H1 (cell line): ENCODE measurements at regions not wholly inside any gene's neighbourhood (a gene's known extent, or its start where the extent isn't known, plus 50 kb on each side); places are given as distances from the start of the nearest gene placed in this dataset.

ENCODE experiments used
- CTCF ChIA-PET: fragments of 300-600 bp; sonication (Branson Sonifier 250); formaldehyde crosslinking; loops from one replicate; lab custom pipeline; 2021; ENCODE audit not compliant: partially characterized antibody; lab: Charles Lee
- POLR2A ChIA-PET: fragments of 300-600 bp; sonication (Branson Sonifier 250); formaldehyde crosslinking; loops from one replicate; lab custom pipeline; 2021; ENCODE audit warnings: inconsistent platforms; ENCODE audit not compliant: partially characterized antibody; lab: Charles Lee
- DNase-seq, 2 experiments: peaks; one replicate each; pipeline versions ENCODE4 v3.0.0 to v3.0.0-alpha.2; 2010 to 2022; ENCODE audit warnings: low spot score in 2 of 2, low read depth in 1 of 2, mixed read lengths in 1 of 2
- FAIRE-seq: peaks from 2 replicates; lab custom pipeline; 2011; peaks lifted over from hg19 to GRCh38; lab: Jason Lieb, UNC
- H2AFZ ChIP-seq: 2 replicates; pipeline ENCODE4 v1.8.1; 2012; ENCODE audit warnings: low read length, inconsistent platforms
- H2AK5ac ChIP-seq: 2 replicates; pipeline ENCODE4 v1.6.1; 2013; ENCODE audit warnings: low read depth, low read length
- H2BK120ac ChIP-seq: replicated peaks from 2 replicates; pipeline ENCODE3; 2013; ENCODE audit warnings: low read depth, low read length, inconsistent platforms
- H2BK12ac ChIP-seq: 2 replicates; pipeline ENCODE4 v1.6.1; 2013; ENCODE audit warnings: low read depth, low read length
- H2BK15ac ChIP-seq: 2 replicates; pipeline ENCODE4 v1.6.1; 2013; ENCODE audit warnings: low read length
- H2BK20ac ChIP-seq: 2 replicates; pipeline ENCODE4 v1.6.1; 2013; ENCODE audit warnings: low read length
- H2BK5ac ChIP-seq: 2 replicates; pipeline ENCODE4 v1.6.1; 2013; ENCODE audit warnings: low read depth, low read length
- H3K14ac ChIP-seq: 2 replicates; pipeline ENCODE4 v1.6.1; 2013; ENCODE audit warnings: inconsistent platforms; ENCODE audit not compliant: insufficient read length
- H3K18ac ChIP-seq: 2 replicates; pipeline ENCODE4 v1.6.1; 2013; ENCODE audit warnings: low read length; ENCODE audit errors: extremely low read depth
- H3K23ac ChIP-seq: 2 replicates; pipeline ENCODE4 v1.6.1; 2013; ENCODE audit warnings: inconsistent platforms; ENCODE audit not compliant: insufficient read length
- H3K23me2 ChIP-seq: 2 replicates; pipeline ENCODE4 v1.6.1; 2013; ENCODE audit warnings: low read depth, low read length
- H3K27ac ChIP-seq: 2 replicates; pipeline ENCODE4 v1.6.1; 2011; ENCODE audit warnings: low read depth, low read length, inconsistent platforms
- H3K27me3 ChIP-seq, 4 experiments: replicated peaks in 1 of 4; 1 replicate in 1 of 4; 2 replicates in 3 of 4; pipeline versions ENCODE4 v1.6.1 to v1.8.1; 2011 to 2013; ENCODE audit warnings: low read length in 3 of 4, mild to moderate bottlenecking in 3 of 4, inconsistent platforms in 2 of 4, mixed read lengths in 2 of 4, moderate library complexity in 1 of 4; ENCODE audit not compliant: control insufficient read depth in 3 of 4, insufficient read depth in 3 of 4; ENCODE audit errors: extremely low read depth in 1 of 4
- H3K36me3 ChIP-seq, 4 experiments: 2 replicates each; pipeline versions ENCODE4 v1.6.1 to v1.8.1; 2011 to 2013; ENCODE audit warnings: mild to moderate bottlenecking in 4 of 4, low read length in 3 of 4, moderate library complexity in 2 of 4, control low read depth in 1 of 4, inconsistent platforms in 1 of 4; ENCODE audit not compliant: insufficient read depth in 4 of 4, control insufficient read depth in 2 of 4
- H3K4ac ChIP-seq: replicated peaks from 2 replicates; pipeline ENCODE3; 2013; ENCODE audit warnings: low read length, low read depth, mixed read lengths, inconsistent platforms; ENCODE audit not compliant: insufficient read length
- H3K4me1 ChIP-seq, 4 experiments: replicated peaks in 1 of 4; 1 replicate in 1 of 4; 2 replicates in 3 of 4; pipeline versions ENCODE4 v1.6.1 to v1.8.1; 2011 to 2013; ENCODE audit warnings: low read length in 3 of 4, inconsistent platforms in 2 of 4, mixed read lengths in 1 of 4; ENCODE audit not compliant: insufficient read depth in 4 of 4, control insufficient read depth in 3 of 4
- H3K4me2 ChIP-seq, 2 experiments: 2 replicates each; pipeline versions ENCODE4 v1.6.1 to v1.8.1; 2011 to 2013; ENCODE audit warnings: low read depth in 2 of 2, low read length in 2 of 2, control low read depth in 1 of 2, inconsistent platforms in 1 of 2, mild to moderate bottlenecking in 1 of 2; ENCODE audit not compliant: insufficient read depth in 1 of 2
- H3K4me3 ChIP-seq, 4 experiments: fragments of 200-600, 300-600 bp in 1 of 4; sonication (generic), shearing (Covaris generic), sonication (Bioruptor Twin) in 1 of 4; 2 replicates each; pipeline versions ENCODE4 v1.5.1 to v1.8.1; 2011 to 2016; ENCODE audit warnings: low read length in 4 of 4, low read depth in 3 of 4, control low read depth in 2 of 4, inconsistent platforms in 2 of 4, mild to moderate bottlenecking in 2 of 4, mixed read lengths in 1 of 4, moderate library complexity in 1 of 4; ENCODE audit not compliant: insufficient read depth in 2 of 4; ENCODE audit errors: extremely low read depth in 1 of 4
- H3K56ac ChIP-seq: replicated peaks from 2 replicates; pipeline ENCODE3; 2013; ENCODE audit warnings: low read depth, mild to moderate bottlenecking, mixed read lengths, low read length, inconsistent platforms; ENCODE audit not compliant: insufficient read length
- H3K79me1 ChIP-seq: 2 replicates; pipeline ENCODE4 v1.6.1; 2013; ENCODE audit warnings: low read depth, low read length, control low read depth
- H3K79me2 ChIP-seq, 2 experiments: 2 replicates each; pipeline versions ENCODE4 v1.6.1 to v1.8.1; 2012 to 2013; ENCODE audit warnings: low read length in 2 of 2, mild to moderate bottlenecking in 2 of 2, inconsistent platforms in 1 of 2; ENCODE audit not compliant: insufficient read depth in 2 of 2, control insufficient read depth in 1 of 2
- H3K9ac ChIP-seq, 4 experiments: replicated peaks in 1 of 4; 1 replicate in 1 of 4; 2 replicates in 3 of 4; pipeline versions ENCODE4 v1.6.1 to v1.8.1; 2011 to 2013; ENCODE audit warnings: low read depth in 3 of 4, low read length in 3 of 4, control low read depth in 2 of 4, mild to moderate bottlenecking in 2 of 4, moderate library complexity in 2 of 4, inconsistent platforms in 1 of 4; ENCODE audit errors: extremely low read depth in 1 of 4
- H3K9me3 ChIP-seq, 2 experiments: 2 replicates each; pipeline versions ENCODE4 v1.6.1 to v1.8.1; 2012 to 2013; ENCODE audit warnings: mild to moderate bottlenecking in 2 of 2, moderate library complexity in 2 of 2, control low read depth in 1 of 2, inconsistent platforms in 1 of 2, low read depth in 1 of 2, low read length in 1 of 2, mixed read lengths in 1 of 2; ENCODE audit not compliant: insufficient read depth in 2 of 2
- H4K20me1 ChIP-seq, 2 experiments: replicated peaks in 1 of 2; 2 replicates each; pipeline versions ENCODE3 to v1.8.1; 2011 to 2013; ENCODE audit warnings: inconsistent platforms in 2 of 2, low read length in 2 of 2, mild to moderate bottlenecking in 1 of 2; ENCODE audit not compliant: insufficient read depth in 2 of 2, control insufficient read depth in 1 of 2
- H4K5ac ChIP-seq: 2 replicates; pipeline ENCODE4 v1.6.1; 2013; ENCODE audit warnings: low read length, low read depth, mixed read lengths, inconsistent platforms; ENCODE audit not compliant: insufficient read length
- H4K8ac ChIP-seq: 2 replicates; pipeline ENCODE4 v1.8.0; 2013; ENCODE audit warnings: mild to moderate bottlenecking, moderate library complexity, low read length, inconsistent platforms; ENCODE audit not compliant: insufficient read depth; ENCODE audit errors: extremely low read depth
- H4K91ac ChIP-seq: replicated peaks from 2 replicates; pipeline ENCODE3; 2013; ENCODE audit warnings: low read length, mixed read lengths, inconsistent platforms; ENCODE audit not compliant: insufficient read length
- ASH2L ChIP-seq: fragments of 200-600, 300-600 bp; sonication (generic); IDR thresholded peaks from one replicate; pipeline ENCODE4 v1.7.1; 2017; ENCODE audit warnings: low read length
- CBX8 ChIP-seq: fragments of 300-800, 300-1000 bp; sonication (generic); IDR thresholded peaks from 2 replicates; pipeline ENCODE4 v1.7.1; 2016; ENCODE audit warnings: low read depth, low read length, borderline replicate concordance
- CTBP2 ChIP-seq: IDR thresholded peaks from 2 replicates; pipeline ENCODE4 v1.7.0; 2011; ENCODE audit warnings: borderline replicate concordance, mild to moderate bottlenecking, moderate library complexity, mixed read lengths, low read length; ENCODE audit not compliant: insufficient read depth, insufficient read length
- EGR1 ChIP-seq: IDR thresholded peaks from 2 replicates; pipeline ENCODE4 v1.6.1; 2011; ENCODE audit warnings: low read depth, low read length, borderline replicate concordance
- KDM5A ChIP-seq: fragments of 200-600 bp; IDR thresholded peaks from 2 replicates; pipeline ENCODE4 v1.7.1; 2012; ENCODE audit warnings: mild to moderate bottlenecking, low read length, inconsistent platforms, mixed read lengths
- MAFK ChIP-seq: IDR thresholded peaks from 2 replicates; pipeline ENCODE4 v1.6.1; 2012; ENCODE audit warnings: low read depth, mild to moderate bottlenecking, improper control_type of control experiment, low read length
- SIN3A ChIP-seq, 2 experiments: IDR thresholded peaks in 1 of 2; conservative IDR thresholded peaks in 1 of 2; 2 replicates each; pipeline ENCODE4 v1.6.1; 2011 to 2012; ENCODE audit warnings: low read length in 2 of 2, improper control_type of control experiment in 1 of 2, low read depth in 1 of 2, mild to moderate bottlenecking in 1 of 2
- WGBS, 2 experiments: shearing (Covaris generic) in 1 of 2; methylation state at CpG; one replicate each; pipeline versions ENCODE4 v1.1.6 to v1.1.7; 2013 to 2015; ENCODE audit warnings: low lambda C conversion rate in 2 of 2, mixed read lengths in 2 of 2, inconsistent platforms in 1 of 2, low coverage in 1 of 2, missing lambda C conversion rate in 1 of 2; ENCODE audit not compliant: insufficient replicate concordance in 2 of 2, insufficient coverage in 1 of 2, insufficient read length in 1 of 2; ENCODE audit errors: extremely low coverage in 1 of 2, missing lambda C conversion rate in 1 of 2; 5-methylcytosine and 5-hydroxymethylcytosine counted together

GRCh38 chr5:68046445-68046844, 169.1 kb upstream of the PIK3R1 start:
- H3K4ac ChIP-seq, result no peak overlapping the region

More at GRCh38 chr5:68046445-68046844, 169.1 kb upstream of the PIK3R1 start:
- Histone ChIP-seq H3K9ac (no peak overlapping the region), H3K23me2 (no peaks in the 10 kb centered on the region), H2BK5ac (no peak overlapping the region), H3K23ac (no peak overlapping the region), H2BK15ac (no peak overlapping the region), H3K36me3 (no peaks in the 10 kb centered on the region), H3K79me2 (no peaks in the 10 kb centered on the region), H3K79me1 (no peaks in the 10 kb centered on the region), H3K4me1 (peaks cover 0 to 4% (median 0%) of the 10 kb centered on the region in 4 experiments; a peak in 1 of 7 replicates), H2BK20ac (no peak overlapping the region), H3K56ac (no peak overlapping the region), H2BK12ac (no peak overlapping the region), H2BK120ac (no peak overlapping the region), H3K14ac (no peak overlapping the region), H3K18ac (no peak overlapping the region), H3K27ac (no peak overlapping the region), H4K8ac (no peak overlapping the region), H2AK5ac (no peak overlapping the region), H4K91ac (no peak overlapping the region), H3K4me3 (no peak overlapping the region), H4K5ac (no peak overlapping the region), H3K4me2 (no peak overlapping the region), H3K27me3 (no peaks in the 10 kb centered on the region), H4K20me1 (no peaks in the 10 kb centered on the region), H2AFZ (no peak overlapping the region), H3K9me3 (peaks cover 3 to 8% of the 10 kb centered on the region in 2 experiments; a peak in 1 of 4 replicates)
- WGBS, 2 experiments, result 92% methylated on average over 5 of the region's 5 CpGs; no CpG with 5 or more reads in 1 of the 2 experiments
- ChIA-PET CTCF (interaction anchor here (0.6 kb wide), 1 partner anchor 1845 kb away, joined by 3 read pairs; no protein-coding TSS in a partner anchor), POLR2A (no interaction called here)
- TF ChIP-seq CTBP2, result no peak
- TF ChIP-seq MAFK, result no peak
- no peak for TF ChIP-seq ASH2L
- no peak for TF ChIP-seq EGR1
- no peak for TF ChIP-seq KDM5A
- no peak for TF ChIP-seq CBX8
- TF ChIP-seq SIN3A (conservative IDR thresholded peaks at IDR 0.05 in 1 of 2, IDR thresholded peaks at IDR 0.05 in 1 of 2; ENCODE audit: low read depth in 1 of 2, low read length in 2 of 2), result no peak
- no peak for FAIRE-seq
- no peak for DNase-seq
